Mucosa of descending colon (tissue), 3 donors: ENCODE measurements at regions not wholly inside any gene's neighbourhood (a gene's known extent, or its start where the extent isn't known, plus 50 kb on each side); places are given as distances from the start of the nearest gene placed in this dataset.
"Not testable (repeated sequence)": the region's sequence is repeated elsewhere in the genome, so short reads cannot be mapped to it uniquely, and the experiment has no call there.

Experiments
- ATAC-seq: fragments of 200-7000 bp; cut with Tn5 transposase; one replicate; pipeline ENCODE4 v1.9.1; 2020; ENCODE audit warnings: mild to moderate bottlenecking, moderate library complexity
- DNase-seq, 3 donors: peaks; one replicate each; pipeline ENCODE4 v3.0.0-alpha.2; 2020
- H3K36me3 ChIP-seq: fragments of 200-600 bp; one replicate; pipeline ENCODE4 v1.8.0; 2021; ENCODE audit warnings: low read depth, mild to moderate bottlenecking
- H3K4me1 ChIP-seq: fragments of 200-600 bp; one replicate; pipeline ENCODE4 v1.8.0; 2021; ENCODE audit warnings: low read depth, mild to moderate bottlenecking
- H3K4me3 ChIP-seq: fragments of 200-600 bp; one replicate; pipeline ENCODE4 v1.8.0; 2021; ENCODE audit warnings: mild to moderate bottlenecking
- H3K9me3 ChIP-seq: fragments of 200-600 bp; one replicate; pipeline ENCODE4 v1.8.0; 2021; ENCODE audit warnings: mild to moderate bottlenecking
- CTCF ChIP-seq: fragments of 200-600 bp; IDR thresholded peaks from one replicate; pipeline ENCODE4 v1.8.0; 2022; ENCODE audit warnings: antibody characterized with exemption, mild to moderate bottlenecking
- intact Hi-C, 2 donors: fragments of 100-400 bp; cut with DNase I in 1 of 2; cut with micrococcal nuclease in 1 of 2; formaldehyde crosslinking; loops; one replicate each; pipeline versions ENCODE4 v1.11.0 to v1.11.1; 2022; cut with DNase I, micrococcal nuclease
- donor health status: DM: no; HTN: no; CAD: no; lungs with moderate emphysema.
- donor health status: DM: no; HTN: no; CAD: no.
- donor health status: DM: no; HTN: yes; CAD: no.

DNA sequence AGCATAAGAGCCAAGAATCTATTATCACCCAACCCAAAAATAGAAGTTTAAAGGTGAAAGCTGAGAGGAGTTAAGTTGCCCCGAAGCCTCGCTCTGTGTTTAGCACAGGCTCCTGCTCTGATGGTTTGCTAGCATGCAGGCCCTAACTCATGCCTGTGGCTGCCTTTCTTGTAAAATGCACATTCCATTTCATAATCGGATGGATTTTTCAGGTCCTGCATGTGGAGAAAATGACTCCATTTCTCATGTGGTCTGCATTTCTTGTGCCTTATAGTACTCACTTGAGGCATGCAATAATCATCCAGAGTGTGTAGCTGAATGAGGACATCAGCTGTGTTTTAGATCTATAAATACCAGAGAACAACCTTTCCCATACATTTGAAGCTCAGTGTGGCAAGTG lies 381.8 kb downstream of the CPS1 start:
- peaks cover 4% of the 10 kb centered on the region for H3K9me3 ChIP-seq
- no peak overlapping the region for H3K4me3 ChIP-seq
- no peak for TF ChIP-seq CTCF
- ATAC-seq = no peak
- H3K36me3 ChIP-seq = no peaks in the 10 kb centered on the region
- intact Hi-C loops = no loop called here
- H3K4me1 ChIP-seq = no peaks in the 10 kb centered on the region
- DNase-seq = no peak

DNA sequence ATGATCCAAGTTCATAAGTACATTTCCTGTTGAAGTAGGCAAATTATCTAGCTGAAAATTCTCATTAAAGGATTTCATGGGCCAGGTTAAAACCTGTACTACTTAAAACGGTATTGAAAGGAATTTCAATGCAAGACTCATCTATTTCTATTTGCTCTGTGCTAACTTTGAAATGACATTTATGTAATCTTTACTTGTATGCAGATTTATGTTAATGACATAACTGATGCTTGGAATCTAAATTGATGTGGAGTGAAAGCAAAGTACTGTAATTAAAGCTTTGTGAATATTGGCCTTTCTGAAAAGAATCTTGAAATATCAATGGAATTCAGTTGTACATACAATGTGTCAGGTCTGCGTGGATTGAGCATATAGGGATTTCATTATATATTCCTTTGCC lies 390.0 kb downstream of the CPS1 start:
- intact Hi-C loops = no loop called here
- H3K4me1 ChIP-seq = no peaks in the 10 kb centered on the region
- TF ChIP-seq CTCF = no peak
- no peak for ATAC-seq
- DNase-seq = no peak
- no peak overlapping the region for H3K4me3 ChIP-seq
- H3K9me3 ChIP-seq = peaks cover 2% of the 10 kb centered on the region
- no peaks in the 10 kb centered on the region for H3K36me3 ChIP-seq

DNA sequence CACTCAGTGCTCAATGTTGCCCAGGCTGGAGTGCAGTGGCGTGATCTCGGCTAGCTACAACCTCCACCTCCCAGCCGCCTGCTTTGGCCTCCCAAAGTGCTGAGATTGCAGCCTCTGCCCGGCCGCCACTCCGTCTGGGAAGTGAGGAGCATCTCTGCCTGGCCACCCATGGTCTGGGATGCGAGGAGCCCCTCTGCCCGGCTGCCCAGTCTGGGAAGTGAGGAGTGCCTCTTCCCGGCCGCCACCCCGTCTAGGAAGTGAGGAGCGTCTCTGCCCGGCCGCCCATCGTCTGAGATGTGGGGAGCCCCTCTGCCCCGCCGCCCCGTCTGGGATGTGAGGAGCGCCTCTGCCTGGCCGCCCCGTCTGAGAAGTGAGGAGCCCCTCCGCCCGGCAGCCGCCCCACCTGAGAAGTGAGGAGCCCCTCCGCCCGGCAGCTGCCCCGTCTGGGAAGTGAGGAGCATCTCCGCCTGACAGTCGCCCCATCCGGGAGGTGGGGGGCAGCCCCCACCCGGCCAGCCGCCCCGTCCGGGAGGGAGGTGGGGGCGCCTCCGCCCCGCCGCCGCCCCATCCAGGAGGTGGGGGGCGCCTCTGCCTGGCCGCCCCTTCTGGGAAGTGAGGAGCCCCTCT lies 394.1 kb downstream of the CPS1 start:
- not testable (repeated sequence) for H3K9me3 ChIP-seq

DNA sequence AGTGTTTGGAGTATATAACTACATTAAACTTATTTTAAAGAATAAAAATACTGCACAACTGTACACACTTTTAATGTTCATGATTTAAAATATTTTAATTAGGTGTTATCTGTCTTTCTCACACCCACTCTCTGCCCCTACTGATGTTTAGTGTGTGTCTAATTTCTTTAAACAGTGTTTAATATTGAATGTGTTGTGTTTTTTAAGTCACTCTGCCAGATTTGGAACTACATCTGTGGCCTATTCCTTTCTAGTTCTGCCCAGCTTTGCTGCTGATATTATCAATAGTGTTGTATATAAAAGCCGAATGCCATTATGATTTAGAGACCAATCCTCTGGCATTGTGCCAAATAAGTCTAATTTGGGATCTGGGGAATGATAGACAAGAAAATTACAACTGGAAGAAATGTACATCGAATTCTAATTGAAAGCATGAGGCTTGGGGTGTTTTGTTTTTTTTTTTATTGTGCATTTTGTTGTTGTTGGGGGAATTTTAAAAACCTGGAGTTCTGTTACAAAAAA lies 398.0 kb downstream of the CPS1 start:
- no peaks in the 10 kb centered on the region for H3K4me1 ChIP-seq
- no peak for ATAC-seq
- TF ChIP-seq CTCF = no peak
- no peak overlapping the region for H3K4me3 ChIP-seq
- no peak for DNase-seq
- H3K9me3 ChIP-seq = peaks cover 2% of the 10 kb centered on the region
- H3K36me3 ChIP-seq = no peaks in the 10 kb centered on the region
- intact Hi-C loops = no loop called here

More for the DNA sequence above, 394.1 kb downstream of the CPS1 start:
- DNase-seq, H3K36me3 ChIP-seq, H3K4me3 ChIP-seq, intact Hi-C loops, H3K4me1 ChIP-seq, ATAC-seq: not testable (repeated sequence)

GRCh38 chr2:210955591-210955990 lies 399.2 kb downstream of the CPS1 start:
- H3K4me3 ChIP-seq = no peak overlapping the region
- no peaks in the 10 kb centered on the region for H3K9me3 ChIP-seq
- no peak for DNase-seq
- intact Hi-C loops = no loop called here
- ATAC-seq = no peak
- H3K36me3 ChIP-seq = no peaks in the 10 kb centered on the region
- no peak for TF ChIP-seq CTCF
- no peaks in the 10 kb centered on the region for H3K4me1 ChIP-seq

DNA sequence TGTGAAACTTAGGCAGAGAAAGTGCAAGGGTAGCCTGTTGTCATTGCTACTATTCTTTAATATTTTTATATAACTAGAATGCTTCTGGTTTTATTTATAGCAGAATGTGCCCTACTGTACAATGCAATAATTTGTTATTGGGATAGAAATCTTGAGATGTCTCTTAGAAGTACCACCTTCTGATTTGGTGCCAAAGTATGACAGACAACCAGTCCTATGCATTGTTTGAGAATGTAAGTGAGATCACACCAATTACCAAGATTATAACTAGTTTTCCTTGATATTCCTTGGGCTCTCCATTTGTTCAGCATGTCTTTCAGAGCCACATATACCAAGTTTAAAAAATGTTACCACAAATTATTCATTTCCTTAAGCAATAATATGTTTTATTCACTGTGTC lies 399.7 kb downstream of the CPS1 start:
- ATAC-seq = no peak
- no peaks in the 10 kb centered on the region for H3K36me3 ChIP-seq
- H3K4me3 ChIP-seq = no peak overlapping the region
- DNase-seq = no peak
- TF ChIP-seq CTCF = no peak
- no peaks in the 10 kb centered on the region for H3K9me3 ChIP-seq
- H3K4me1 ChIP-seq = no peaks in the 10 kb centered on the region
- intact Hi-C loops = no loop called here
